Neural crest cell (in vitro differentiated cells): ENCODE measurements at regions not wholly inside any gene's neighbourhood (a gene's known extent, or its start where the extent isn't known, plus 50 kb on each side); places are given as distances from the start of the nearest gene placed in this dataset.

Experiments used
- DNase-seq: peaks from one replicate; pipeline ENCODE4 v3.0.0; 2021; ENCODE audit warnings: low read depth, mixed read lengths, low spot score
- H3K27ac Mint-ChIP-seq: one replicate; pipeline ENCODE4 v1.8.0; 2021; ENCODE audit warnings: mild to moderate bottlenecking, mixed read lengths; ENCODE audit not compliant: unreplicated experiment
- H3K27me3 Mint-ChIP-seq: 2 replicates; pipeline ENCODE4 v1.8.0; 2021; ENCODE audit warnings: low read depth, mild to moderate bottlenecking, mixed read lengths
- H3K36me3 Mint-ChIP-seq: 2 replicates; pipeline ENCODE4 v1.8.0; 2021; ENCODE audit warnings: low read depth, mild to moderate bottlenecking, mixed read lengths
- H3K4me1 Mint-ChIP-seq: 2 replicates; pipeline ENCODE4 v1.8.0; 2021; ENCODE audit warnings: mixed read lengths
- H3K4me3 Mint-ChIP-seq: one replicate; pipeline ENCODE4 v1.8.0; 2021; ENCODE audit warnings: mild to moderate bottlenecking, mixed read lengths
- H3K9me3 Mint-ChIP-seq: 2 replicates; pipeline ENCODE4 v1.8.0; 2021; ENCODE audit warnings: mixed read lengths
- TF ChIP-seq, protein P1 (sequence below): fragments of 200-600 bp; sonication (generic); conservative IDR thresholded peaks from 2 replicates; pipeline ENCODE4 v1.5.0; 2021; ENCODE audit warnings: antibody characterized with exemption, mild to moderate bottlenecking

- TF ChIP-seq, protein P1, sequence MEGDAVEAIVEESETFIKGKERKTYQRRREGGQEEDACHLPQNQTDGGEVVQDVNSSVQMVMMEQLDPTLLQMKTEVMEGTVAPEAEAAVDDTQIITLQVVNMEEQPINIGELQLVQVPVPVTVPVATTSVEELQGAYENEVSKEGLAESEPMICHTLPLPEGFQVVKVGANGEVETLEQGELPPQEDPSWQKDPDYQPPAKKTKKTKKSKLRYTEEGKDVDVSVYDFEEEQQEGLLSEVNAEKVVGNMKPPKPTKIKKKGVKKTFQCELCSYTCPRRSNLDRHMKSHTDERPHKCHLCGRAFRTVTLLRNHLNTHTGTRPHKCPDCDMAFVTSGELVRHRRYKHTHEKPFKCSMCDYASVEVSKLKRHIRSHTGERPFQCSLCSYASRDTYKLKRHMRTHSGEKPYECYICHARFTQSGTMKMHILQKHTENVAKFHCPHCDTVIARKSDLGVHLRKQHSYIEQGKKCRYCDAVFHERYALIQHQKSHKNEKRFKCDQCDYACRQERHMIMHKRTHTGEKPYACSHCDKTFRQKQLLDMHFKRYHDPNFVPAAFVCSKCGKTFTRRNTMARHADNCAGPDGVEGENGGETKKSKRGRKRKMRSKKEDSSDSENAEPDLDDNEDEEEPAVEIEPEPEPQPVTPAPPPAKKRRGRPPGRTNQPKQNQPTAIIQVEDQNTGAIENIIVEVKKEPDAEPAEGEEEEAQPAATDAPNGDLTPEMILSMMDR: no peak
- Mint-ChIP-seq H3K27me3 (no peaks in the 10 kb centered on the region), H3K27ac (no peak overlapping the region), H3K4me3 (no peak overlapping the region), H3K4me1 (peaks cover 20% of the 10 kb centered on the region), H3K36me3 (no peaks in the 10 kb centered on the region), H3K9me3 (peaks cover 2% of the 10 kb centered on the region)
- no peak for DNase-seq
Observed at GRCh38 chr11:91969486-91969885, 255.1 kb upstream of the FAT3 start.

- no peak for DNase-seq
- H3K27ac Mint-ChIP-seq: no peak overlapping the region
- TF ChIP-seq, protein P1: no peak
- peaks cover 9% of the 10 kb centered on the region for H3K9me3 Mint-ChIP-seq
- H3K36me3 Mint-ChIP-seq: no peaks in the 10 kb centered on the region
- H3K27me3 Mint-ChIP-seq: no peaks in the 10 kb centered on the region
- peaks cover 11% of the 10 kb centered on the region for H3K4me1 Mint-ChIP-seq
- H3K4me3 Mint-ChIP-seq: no peak overlapping the region
Observed at GRCh38 chr11:91967691-91968045, 256.9 kb upstream of the FAT3 start.

DNA sequence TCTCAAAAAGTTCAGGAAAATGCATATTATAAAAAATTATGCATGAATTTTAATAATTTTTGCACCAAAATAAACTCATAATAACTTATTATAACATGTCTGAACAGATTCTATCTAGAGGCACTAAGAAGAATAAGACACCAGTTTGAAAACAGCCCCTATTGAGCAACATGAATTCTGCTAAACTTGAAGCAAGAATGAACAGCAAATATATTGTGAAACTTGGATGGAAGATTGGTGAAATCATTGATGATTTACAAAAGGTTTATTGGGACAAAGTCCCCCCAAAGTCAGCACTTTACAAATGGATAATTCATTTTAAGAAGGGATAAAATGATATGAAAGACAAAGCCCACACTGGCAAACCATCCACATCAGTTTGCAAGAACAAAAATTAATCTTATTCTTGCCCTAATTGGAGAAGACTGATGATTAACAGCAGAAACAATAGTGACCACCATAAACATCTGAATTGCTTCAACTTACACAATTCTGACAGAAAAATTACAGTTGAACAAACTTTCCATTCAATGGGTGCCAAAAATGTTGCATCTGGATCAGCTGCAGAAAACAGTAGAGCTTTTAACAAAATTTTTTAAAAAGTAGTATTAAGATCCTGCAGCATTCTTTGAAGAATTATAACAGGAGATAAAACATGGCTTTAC lies 257.5 kb upstream of the FAT3 start:
- Mint-ChIP-seq H3K27ac (no peak overlapping the region), H3K36me3 (no peaks in the 10 kb centered on the region), H3K9me3 (peaks cover 12% of the 10 kb centered on the region), H3K27me3 (no peaks in the 10 kb centered on the region), H3K4me3 (no peak overlapping the region), H3K4me1 (peaks cover 7% of the 10 kb centered on the region)
- no peak for DNase-seq
- TF ChIP-seq, protein P1: no peak

DNA sequence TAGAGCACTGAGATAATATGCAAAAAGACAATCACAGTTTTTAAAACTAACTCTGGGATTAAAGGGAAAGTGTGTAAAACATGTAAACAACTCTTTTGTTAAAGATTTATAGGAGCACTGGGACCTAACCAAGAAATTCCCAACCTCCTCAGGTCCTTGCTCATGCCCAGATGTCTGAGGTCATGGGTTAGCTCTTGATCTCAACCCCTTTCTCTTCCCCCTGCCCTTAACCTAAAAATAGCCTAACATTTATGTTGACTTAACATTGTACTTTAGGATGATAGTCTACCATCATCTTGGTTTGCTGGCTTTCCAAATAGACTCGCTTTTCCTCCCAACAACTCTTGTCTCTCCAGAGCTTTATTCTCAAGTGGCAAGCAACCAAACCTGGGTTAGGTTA lies 258.2 kb upstream of the FAT3 start:
- Mint-ChIP-seq H3K4me3 (no peak overlapping the region), H3K4me1 (peaks cover 6% of the 10 kb centered on the region), H3K36me3 (no peaks in the 10 kb centered on the region), H3K27ac (no peak overlapping the region), H3K9me3 (peaks cover 17% of the 10 kb centered on the region), H3K27me3 (no peaks in the 10 kb centered on the region)
- TF ChIP-seq, protein P1: no peak
- no peak for DNase-seq

GRCh38 chr11:91960770-91961169 lies 263.8 kb upstream of the FAT3 start:
- DNase-seq: no peak
- H3K27ac Mint-ChIP-seq: no peak overlapping the region
- no peak overlapping the region for H3K4me3 Mint-ChIP-seq
- peaks cover 4% of the 10 kb centered on the region for H3K36me3 Mint-ChIP-seq
- no peaks in the 10 kb centered on the region for H3K4me1 Mint-ChIP-seq
- TF ChIP-seq, protein P1: no peak
- H3K9me3 Mint-ChIP-seq: peaks cover 32% of the 10 kb centered on the region
- H3K27me3 Mint-ChIP-seq: no peaks in the 10 kb centered on the region
